ENCODE measurements at regions not wholly inside any gene's neighbourhood (a gene's known extent, or its start where the extent isn't known, plus 50 kb on each side); places are given as distances from the start of the nearest gene placed in this dataset.

DNA sequence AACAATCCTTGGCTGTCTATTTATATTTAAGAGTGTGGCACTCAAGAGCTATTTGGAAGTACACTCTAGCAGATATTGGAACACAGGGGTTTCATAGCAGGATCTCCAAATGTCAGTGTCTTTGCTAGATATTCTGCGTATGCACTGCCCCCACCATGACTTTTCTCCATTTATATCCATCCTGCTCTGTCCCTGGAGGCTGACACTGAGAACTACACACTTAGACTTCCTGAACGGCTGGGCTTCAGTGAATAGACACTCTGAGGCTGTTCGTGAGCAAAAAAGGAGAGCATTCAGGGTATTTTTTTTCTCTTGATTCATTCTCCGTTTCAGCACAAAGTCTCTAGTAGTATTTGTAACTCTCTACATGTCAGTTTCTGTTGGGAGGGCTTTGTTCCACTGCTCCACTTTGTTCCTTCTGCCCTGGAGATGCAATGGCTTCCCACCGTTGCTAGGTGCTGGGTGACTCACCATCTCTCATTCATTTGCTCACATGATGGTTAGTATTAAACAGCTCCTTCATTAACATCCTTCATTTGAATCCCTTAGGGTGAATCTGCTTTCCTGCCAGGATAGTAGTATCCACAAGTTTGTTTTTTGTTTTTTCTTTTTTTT is 155.9 kb upstream of the SLC13A1 start:
- Histone ChIP-seq H3K36me3 (ENCODE audit: control insufficient read depth in 5 of 5, insufficient read depth in 5 of 5, low read length in 5 of 5) (no peaks in the 10 kb centered on the region), H3K4me1 (ENCODE audit: control insufficient read depth in 5 of 5, insufficient read depth in 5 of 5, low read length in 5 of 5) (peaks cover 0 to 6% (median 0%) of the 10 kb centered on the region in 5 donors), H3K9me3 (ENCODE audit: control insufficient read depth in 5 of 5, low read length in 5 of 5) (no peaks in the 10 kb centered on the region), H3K9ac (ENCODE audit: low read length in 5 of 5) (no peak overlapping the region), H3K4me3 (ENCODE audit: low read depth in 1 of 5, low read length in 5 of 5) (peak overlapping the region in 1 of 5 donors; percentile 10), H3K27ac (ENCODE audit: low read depth, low read length) (no peak overlapping the region), H3K27me3 (ENCODE audit: control insufficient read depth in 5 of 5, insufficient read depth in 4 of 5, low read length in 5 of 5) (no peaks in the 10 kb centered on the region)

- Histone ChIP-seq H3K36me3 (ENCODE audit: control insufficient read depth in 5 of 5, insufficient read depth in 5 of 5, low read length in 5 of 5) (no peaks in the 10 kb centered on the region), H3K4me3 (ENCODE audit: low read depth in 1 of 5, low read length in 5 of 5) (no peak overlapping the region), H3K4me1 (ENCODE audit: control insufficient read depth in 5 of 5, insufficient read depth in 5 of 5, low read length in 5 of 5) (peaks cover 0 to 6% (median 0%) of the 10 kb centered on the region in 5 donors), H3K9me3 (ENCODE audit: control insufficient read depth in 5 of 5, low read length in 5 of 5) (no peaks in the 10 kb centered on the region), H3K9ac (ENCODE audit: low read length in 5 of 5) (no peak overlapping the region), H3K27me3 (ENCODE audit: control insufficient read depth in 5 of 5, insufficient read depth in 4 of 5, low read length in 5 of 5) (no peaks in the 10 kb centered on the region), H3K27ac (ENCODE audit: low read depth, low read length) (no peak overlapping the region)
These were observed 153.2 kb upstream of the SLC13A1 start for GRCh38 chr7:123352973-123353372.

- H3K27me3 ChIP-seq (ENCODE audit: control insufficient read depth in 5 of 5, insufficient read depth in 4 of 5, low read length in 5 of 5) = no peaks in the 10 kb centered on the region
- no peak overlapping the region for H3K9ac ChIP-seq (ENCODE audit: low read length in 5 of 5)
- no peaks in the 10 kb centered on the region for H3K36me3 ChIP-seq (ENCODE audit: control insufficient read depth in 5 of 5, insufficient read depth in 5 of 5, low read length in 5 of 5)
- H3K27ac ChIP-seq (ENCODE audit: low read depth, low read length) = no peak overlapping the region
- H3K4me3 ChIP-seq (ENCODE audit: low read depth in 1 of 5, low read length in 5 of 5) = no peak overlapping the region
- H3K9me3 ChIP-seq (ENCODE audit: control insufficient read depth in 5 of 5, low read length in 5 of 5) = no peaks in the 10 kb centered on the region
- peaks cover 0 to 6% (median 0%) of the 10 kb centered on the region in 5 donors for H3K4me1 ChIP-seq (ENCODE audit: control insufficient read depth in 5 of 5, insufficient read depth in 5 of 5, low read length in 5 of 5)
These were observed 152.0 kb upstream of the SLC13A1 start for GRCh38 chr7:123351516-123352505.

- Histone ChIP-seq H3K4me1 (ENCODE audit: control insufficient read depth in 5 of 5, insufficient read depth in 5 of 5, low read length in 5 of 5) (peaks cover 0 to 6% (median 0%) of the 10 kb centered on the region in 5 donors), H3K36me3 (ENCODE audit: control insufficient read depth in 5 of 5, insufficient read depth in 5 of 5, low read length in 5 of 5) (no peaks in the 10 kb centered on the region), H3K27me3 (ENCODE audit: control insufficient read depth in 5 of 5, insufficient read depth in 4 of 5, low read length in 5 of 5) (no peaks in the 10 kb centered on the region), H3K27ac (ENCODE audit: low read depth, low read length) (no peak overlapping the region), H3K9ac (ENCODE audit: low read length in 5 of 5) (no peak overlapping the region), H3K4me3 (ENCODE audit: low read depth in 1 of 5, low read length in 5 of 5) (no peak overlapping the region), H3K9me3 (ENCODE audit: control insufficient read depth in 5 of 5, low read length in 5 of 5) (no peaks in the 10 kb centered on the region)
These were observed 151.3 kb upstream of the SLC13A1 start for GRCh38 chr7:123351027-123351426.

DNA sequence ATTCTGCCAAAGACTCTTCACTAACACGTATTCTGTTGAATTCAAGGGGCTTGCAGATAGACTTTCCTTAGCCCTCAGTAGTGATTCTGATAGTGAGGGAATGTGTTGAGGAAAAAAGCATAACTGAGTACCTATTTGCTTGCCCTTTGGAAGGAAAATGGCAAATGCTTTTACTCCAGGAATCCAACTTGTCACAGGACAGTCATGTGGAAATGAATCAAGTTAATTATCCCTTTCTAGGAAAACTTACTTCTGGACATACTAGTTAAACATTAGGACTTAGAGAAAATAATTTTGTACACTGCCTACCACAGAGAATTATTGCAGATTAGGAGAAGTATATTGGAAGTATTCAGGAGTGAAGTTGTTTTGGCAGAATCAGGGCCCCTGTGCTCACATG is 148.9 kb upstream of the SLC13A1 start:
- Histone ChIP-seq H3K4me1 (ENCODE audit: control insufficient read depth in 5 of 5, insufficient read depth in 5 of 5, low read length in 5 of 5) (no peaks in the 10 kb centered on the region), H3K27me3 (ENCODE audit: control insufficient read depth in 5 of 5, insufficient read depth in 4 of 5, low read length in 5 of 5) (no peaks in the 10 kb centered on the region), H3K4me3 (ENCODE audit: low read depth in 1 of 5, low read length in 5 of 5) (no peak overlapping the region), H3K27ac (ENCODE audit: low read depth, low read length) (no peak overlapping the region), H3K36me3 (ENCODE audit: control insufficient read depth in 5 of 5, insufficient read depth in 5 of 5, low read length in 5 of 5) (no peaks in the 10 kb centered on the region), H3K9ac (ENCODE audit: low read length in 5 of 5) (no peak overlapping the region), H3K9me3 (ENCODE audit: control insufficient read depth in 5 of 5, low read length in 5 of 5) (peaks cover 0 to 2% (median 0%) of the 10 kb centered on the region in 5 donors)

GRCh38 chr7:123346766-123347165 is 147.0 kb upstream of the SLC13A1 start:
- no peak overlapping the region for H3K27ac ChIP-seq (ENCODE audit: low read depth, low read length)
- H3K36me3 ChIP-seq (ENCODE audit: control insufficient read depth in 5 of 5, insufficient read depth in 5 of 5, low read length in 5 of 5) = no peaks in the 10 kb centered on the region
- H3K27me3 ChIP-seq (ENCODE audit: control insufficient read depth in 5 of 5, insufficient read depth in 4 of 5, low read length in 5 of 5) = no peaks in the 10 kb centered on the region
- no peaks in the 10 kb centered on the region for H3K4me1 ChIP-seq (ENCODE audit: control insufficient read depth in 5 of 5, insufficient read depth in 5 of 5, low read length in 5 of 5)
- H3K9me3 ChIP-seq (ENCODE audit: control insufficient read depth in 5 of 5, low read length in 5 of 5) = peaks cover 0 to 2% (median 0%) of the 10 kb centered on the region in 5 donors
- H3K9ac ChIP-seq (ENCODE audit: low read length in 5 of 5) = no peak overlapping the region
- H3K4me3 ChIP-seq (ENCODE audit: low read depth in 1 of 5, low read length in 5 of 5) = no peak overlapping the region

DNA sequence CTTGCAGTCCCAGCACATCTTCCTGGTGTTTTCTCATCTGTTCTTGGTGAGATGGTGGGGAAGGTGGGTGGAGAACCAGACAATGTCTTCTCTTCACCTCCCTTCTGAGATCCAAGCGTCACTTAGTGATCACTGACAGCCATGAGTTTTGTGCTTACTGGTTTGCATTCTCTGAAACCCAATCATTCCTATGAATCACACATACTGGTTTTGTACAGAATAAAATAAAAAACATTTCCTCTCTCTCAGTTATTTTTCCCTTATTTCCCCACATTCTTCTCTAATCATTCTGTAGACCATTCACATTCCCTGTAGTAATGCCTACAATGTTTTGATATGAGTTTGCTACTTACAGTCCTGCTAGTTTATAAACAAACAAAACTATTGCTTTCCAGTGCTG is 143.8 kb upstream of the SLC13A1 start:
- H3K9ac ChIP-seq (ENCODE audit: low read length in 5 of 5) = no peak overlapping the region
- H3K36me3 ChIP-seq (ENCODE audit: control insufficient read depth in 5 of 5, insufficient read depth in 5 of 5, low read length in 5 of 5) = no peaks in the 10 kb centered on the region
- H3K4me1 ChIP-seq (ENCODE audit: control insufficient read depth in 5 of 5, insufficient read depth in 5 of 5, low read length in 5 of 5) = no peaks in the 10 kb centered on the region
- no peak overlapping the region for H3K27ac ChIP-seq (ENCODE audit: low read depth, low read length)
- peaks cover 0 to 2% (median 0%) of the 10 kb centered on the region in 5 donors for H3K9me3 ChIP-seq (ENCODE audit: control insufficient read depth in 5 of 5, low read length in 5 of 5)
- H3K4me3 ChIP-seq (ENCODE audit: low read depth in 1 of 5, low read length in 5 of 5) = no peak overlapping the region
- no peaks in the 10 kb centered on the region for H3K27me3 ChIP-seq (ENCODE audit: control insufficient read depth in 5 of 5, insufficient read depth in 4 of 5, low read length in 5 of 5)

- peaks cover 0 to 2% (median 0%) of the 10 kb centered on the region in 5 donors for H3K9me3 ChIP-seq (ENCODE audit: control insufficient read depth in 5 of 5, low read length in 5 of 5)
- H3K9ac ChIP-seq (ENCODE audit: low read length in 5 of 5) = no peak overlapping the region
- H3K27me3 ChIP-seq (ENCODE audit: control insufficient read depth in 5 of 5, insufficient read depth in 4 of 5, low read length in 5 of 5) = no peaks in the 10 kb centered on the region
- no peaks in the 10 kb centered on the region for H3K36me3 ChIP-seq (ENCODE audit: control insufficient read depth in 5 of 5, insufficient read depth in 5 of 5, low read length in 5 of 5)
- no peak overlapping the region for H3K4me3 ChIP-seq (ENCODE audit: low read depth in 1 of 5, low read length in 5 of 5)
- no peak overlapping the region for H3K27ac ChIP-seq (ENCODE audit: low read depth, low read length)
- H3K4me1 ChIP-seq (ENCODE audit: control insufficient read depth in 5 of 5, insufficient read depth in 5 of 5, low read length in 5 of 5) = no peaks in the 10 kb centered on the region
These were observed 141.3 kb upstream of the SLC13A1 start for GRCh38 chr7:123341102-123341501.

- Histone ChIP-seq H3K9ac (ENCODE audit: low read length in 5 of 5) (no peak overlapping the region), H3K4me3 (ENCODE audit: low read depth in 1 of 5, low read length in 5 of 5) (no peak overlapping the region), H3K36me3 (ENCODE audit: control insufficient read depth in 5 of 5, insufficient read depth in 5 of 5, low read length in 5 of 5) (no peaks in the 10 kb centered on the region), H3K27me3 (ENCODE audit: control insufficient read depth in 5 of 5, insufficient read depth in 4 of 5, low read length in 5 of 5) (no peaks in the 10 kb centered on the region), H3K4me1 (ENCODE audit: control insufficient read depth in 5 of 5, insufficient read depth in 5 of 5, low read length in 5 of 5) (no peaks in the 10 kb centered on the region), H3K27ac (ENCODE audit: low read depth, low read length) (no peak overlapping the region), H3K9me3 (ENCODE audit: control insufficient read depth in 5 of 5, low read length in 5 of 5) (no peaks in the 10 kb centered on the region)
These were observed 138.9 kb upstream of the SLC13A1 start for GRCh38 chr7:123338688-123339087.

DNA sequence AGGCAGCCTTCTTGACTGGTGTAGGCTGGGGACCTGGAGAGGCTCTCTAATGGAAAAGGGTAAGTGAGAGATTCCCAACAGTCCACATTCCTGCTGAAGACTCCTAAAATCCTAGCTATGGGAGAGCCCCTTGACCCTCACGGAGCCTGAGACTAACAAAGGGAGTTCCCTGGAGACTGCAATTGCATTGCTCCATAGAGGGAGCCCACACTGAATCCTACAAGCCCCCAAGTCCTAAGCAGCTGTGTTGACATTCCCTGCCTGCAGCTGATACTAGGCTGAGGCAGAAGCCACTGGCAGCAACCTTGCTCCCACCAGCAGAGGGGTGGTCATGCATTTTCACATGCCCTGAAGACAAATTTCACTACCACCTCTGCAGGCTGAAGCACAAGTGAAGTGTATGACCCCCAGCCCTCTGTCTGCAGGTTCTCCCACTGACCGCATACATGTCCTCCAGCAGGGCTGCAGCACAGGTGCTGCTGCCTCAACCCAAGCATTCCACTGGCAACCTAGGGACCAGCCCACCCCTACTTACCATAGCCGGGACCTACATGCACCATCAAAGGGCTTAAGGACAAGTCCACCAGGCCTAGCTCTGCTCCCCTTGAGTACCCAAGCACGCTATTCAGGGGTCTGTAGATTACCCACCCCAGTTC is 130.3 kb upstream of the SLC13A1 start:
- peaks cover 0 to 4% (median 0%) of the 10 kb centered on the region in 5 donors for H3K9me3 ChIP-seq (ENCODE audit: control insufficient read depth in 5 of 5, low read length in 5 of 5)
- no peak overlapping the region for H3K9ac ChIP-seq (ENCODE audit: low read length in 5 of 5)
- no peaks in the 10 kb centered on the region for H3K4me1 ChIP-seq (ENCODE audit: control insufficient read depth in 5 of 5, insufficient read depth in 5 of 5, low read length in 5 of 5)
- no peak overlapping the region for H3K4me3 ChIP-seq (ENCODE audit: low read depth in 1 of 5, low read length in 5 of 5)
- peaks cover 0 to 2% (median 0%) of the 10 kb centered on the region in 5 donors for H3K27me3 ChIP-seq (ENCODE audit: control insufficient read depth in 5 of 5, insufficient read depth in 4 of 5, low read length in 5 of 5)
- no peak overlapping the region for H3K27ac ChIP-seq (ENCODE audit: low read depth, low read length)
- H3K36me3 ChIP-seq (ENCODE audit: control insufficient read depth in 5 of 5, insufficient read depth in 5 of 5, low read length in 5 of 5) = no peaks in the 10 kb centered on the region

Measured in subcutaneous abdominal adipose tissue (tissue), 5 donors.